HEK293 (cell line): ENCODE measurements at regions not wholly inside any gene's neighbourhood (a gene's known extent, or its start where the extent isn't known, plus 50 kb on each side); places are given as distances from the start of the nearest gene placed in this dataset.

ENCODE experiments used
- KLF1 ChIP-seq: fragments of 450-650 bp; formaldehyde crosslinking; IDR thresholded peaks from 2 replicates; pipeline ENCODE4 v1.5.1; 2016; ENCODE audit warnings: missing biosample characterization, missing genetic modification characterization
- MYNN ChIP-seq: fragments of 450-650 bp; formaldehyde crosslinking; IDR thresholded peaks from 2 replicates; pipeline ENCODE4 v1.5.1; 2016; ENCODE audit warnings: missing biosample characterization, missing genetic modification characterization, borderline replicate concordance
- SCRT1 ChIP-seq: fragments of 450-650 bp; formaldehyde crosslinking; IDR thresholded peaks from 2 replicates; pipeline ENCODE4 v1.5.1; 2016; ENCODE audit warnings: missing biosample characterization, missing genetic modification characterization, borderline replicate concordance
- SCRT2 ChIP-seq: fragments of 450-650 bp; formaldehyde crosslinking; IDR thresholded peaks from 2 replicates; pipeline ENCODE4 v1.5.1; 2016; ENCODE audit warnings: missing biosample characterization, missing genetic modification characterization
- SP3 ChIP-seq: fragments of 450-650 bp; formaldehyde crosslinking; IDR thresholded peaks from 2 replicates; pipeline ENCODE4 v1.5.1; 2016; ENCODE audit warnings: missing biosample characterization, missing genetic modification characterization
- TCF7L2 ChIP-seq: IDR thresholded peaks from 2 replicates; pipeline ENCODE4 v1.6.1; 2011; ENCODE audit warnings: low read depth, mild to moderate bottlenecking, inconsistent platforms, low read length, moderate library complexity, borderline replicate concordance
- YY1 ChIP-seq: fragments of 450-650 bp; formaldehyde crosslinking; IDR thresholded peaks from 2 replicates; pipeline ENCODE4 v1.5.1; 2018; ENCODE audit warnings: missing biosample characterization, missing genetic modification characterization
- ZBTB21 ChIP-seq: fragments of 450-650 bp; formaldehyde crosslinking; IDR thresholded peaks from 2 replicates; pipeline ENCODE4 v1.5.1; 2017; ENCODE audit warnings: missing biosample characterization, missing genetic modification characterization
- ZBTB8A ChIP-seq: fragments of 450-650 bp; formaldehyde crosslinking; IDR thresholded peaks from 2 replicates; pipeline ENCODE4 v1.5.1; 2016; ENCODE audit warnings: missing biosample characterization, missing genetic modification characterization
- ZNF146 ChIP-seq: fragments of 450-650 bp; formaldehyde crosslinking; IDR thresholded peaks from 2 replicates; pipeline ENCODE4 v1.5.1; 2016; ENCODE audit warnings: missing biosample characterization, missing genetic modification characterization
- ZNF211 ChIP-seq: fragments of 450-650 bp; formaldehyde crosslinking; IDR thresholded peaks from 2 replicates; pipeline ENCODE4 v1.5.1; 2016; ENCODE audit warnings: low read depth, missing biosample characterization, missing genetic modification characterization
- ZNF302 ChIP-seq: fragments of 450-650 bp; formaldehyde crosslinking; IDR thresholded peaks from 2 replicates; pipeline ENCODE4 v1.5.1; 2016; ENCODE audit warnings: missing biosample characterization, missing genetic modification characterization, low read depth
- ZNF324 ChIP-seq: fragments of 450-650 bp; formaldehyde crosslinking; IDR thresholded peaks from 2 replicates; pipeline ENCODE4 v1.5.1; 2016; ENCODE audit warnings: missing biosample characterization, missing genetic modification characterization
- ZNF404 ChIP-seq: fragments of 450-650 bp; formaldehyde crosslinking; IDR thresholded peaks from 2 replicates; pipeline ENCODE4 v1.5.1; 2017; ENCODE audit warnings: missing biosample characterization, missing genetic modification characterization
- ZNF521 ChIP-seq: fragments of 450-650 bp; formaldehyde crosslinking; IDR thresholded peaks from 2 replicates; pipeline ENCODE4 v1.5.1; 2017; ENCODE audit warnings: missing biosample characterization, mild to moderate bottlenecking, missing genetic modification characterization
- ZNF560 ChIP-seq: fragments of 450-650 bp; formaldehyde crosslinking; IDR thresholded peaks from 2 replicates; pipeline ENCODE4 v1.5.1; 2017; ENCODE audit warnings: missing biosample characterization, missing genetic modification characterization, borderline replicate concordance
- ZNF660 ChIP-seq: fragments of 450-650 bp; IDR thresholded peaks from 2 replicates; pipeline ENCODE4 v1.5.1; 2018; ENCODE audit warnings: missing biosample characterization, mild to moderate bottlenecking, missing genetic modification characterization
- ZNF776 ChIP-seq: fragments of 450-650 bp; formaldehyde crosslinking; IDR thresholded peaks from 2 replicates; pipeline ENCODE4 v1.5.0; 2017; ENCODE audit warnings: missing biosample characterization, missing genetic modification characterization, borderline replicate concordance
- TF ChIP-seq, protein P1 (sequence below): fragments of 450-650 bp; formaldehyde crosslinking; IDR thresholded peaks from 2 replicates; pipeline ENCODE4 v1.5.1; 2017; ENCODE audit warnings: missing biosample characterization, missing genetic modification characterization
- TF ChIP-seq, protein P2 (sequence below): fragments of 450-650 bp; formaldehyde crosslinking; IDR thresholded peaks from 2 replicates; pipeline ENCODE4 v1.5.1; 2016; ENCODE audit warnings: missing biosample characterization, missing genetic modification characterization
- TF ChIP-seq, protein P3 (sequence below): fragments of 450-650 bp; formaldehyde crosslinking; IDR thresholded peaks from 2 replicates; pipeline ENCODE4 v1.5.1; 2016; ENCODE audit warnings: missing biosample characterization, missing genetic modification characterization
- TF ChIP-seq, protein P4 (sequence below): fragments of 450-650 bp; formaldehyde crosslinking; IDR thresholded peaks from 2 replicates; pipeline ENCODE4 v1.5.1; 2016; ENCODE audit warnings: missing biosample characterization, missing genetic modification characterization, borderline replicate concordance
- TF ChIP-seq, protein P5 (sequence below): fragments of 450-650 bp; formaldehyde crosslinking; IDR thresholded peaks from 2 replicates; pipeline ENCODE4 v1.5.1; 2016; ENCODE audit warnings: missing biosample characterization, missing genetic modification characterization
- TF ChIP-seq, protein P6 (sequence below): fragments of 450-650 bp; formaldehyde crosslinking; IDR thresholded peaks from 2 replicates; pipeline ENCODE4 v1.5.1; 2017; ENCODE audit warnings: missing biosample characterization, missing genetic modification characterization
- TF ChIP-seq, protein P7 (sequence below): fragments of 450-650 bp; formaldehyde crosslinking; IDR thresholded peaks from 2 replicates; pipeline ENCODE4 v1.5.1; 2017; ENCODE audit warnings: missing biosample characterization, missing genetic modification characterization

DNA sequence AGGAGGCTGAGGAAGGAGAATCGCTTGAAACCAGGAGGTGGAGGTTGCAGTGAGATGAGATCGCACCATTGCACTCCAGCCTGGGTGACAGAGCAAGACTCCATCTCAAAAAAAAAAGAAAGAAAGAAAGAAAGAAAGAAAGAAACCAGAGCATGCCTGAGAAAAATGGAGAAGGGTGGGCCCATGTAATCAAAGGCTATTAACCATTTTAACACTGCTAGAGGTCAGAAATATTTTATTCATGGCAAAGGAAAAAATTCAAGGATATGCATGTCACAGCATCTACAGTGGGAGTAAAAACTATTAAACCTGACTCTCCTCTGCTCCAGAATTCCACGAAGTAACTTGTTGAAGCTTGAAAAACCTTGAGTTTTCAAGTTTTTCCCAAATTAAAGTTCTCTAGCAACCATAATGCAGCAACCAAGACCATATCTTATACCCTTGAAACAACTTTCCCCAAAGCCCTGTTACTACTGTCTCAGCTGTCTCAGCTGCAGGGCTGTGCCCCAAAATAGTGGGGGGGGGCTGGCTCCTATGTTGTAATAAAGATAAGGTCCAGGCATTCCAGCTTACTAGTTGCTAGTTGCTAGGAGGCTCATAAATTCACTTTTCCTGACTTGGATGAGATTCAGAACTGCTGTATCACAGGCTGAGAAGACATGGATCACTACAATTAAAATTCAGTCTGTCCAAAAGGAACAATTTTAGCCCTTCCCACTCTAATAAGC lies 112.9 kb upstream of the SOD1 start (continued):
- TF ChIP-seq, protein P1, sequence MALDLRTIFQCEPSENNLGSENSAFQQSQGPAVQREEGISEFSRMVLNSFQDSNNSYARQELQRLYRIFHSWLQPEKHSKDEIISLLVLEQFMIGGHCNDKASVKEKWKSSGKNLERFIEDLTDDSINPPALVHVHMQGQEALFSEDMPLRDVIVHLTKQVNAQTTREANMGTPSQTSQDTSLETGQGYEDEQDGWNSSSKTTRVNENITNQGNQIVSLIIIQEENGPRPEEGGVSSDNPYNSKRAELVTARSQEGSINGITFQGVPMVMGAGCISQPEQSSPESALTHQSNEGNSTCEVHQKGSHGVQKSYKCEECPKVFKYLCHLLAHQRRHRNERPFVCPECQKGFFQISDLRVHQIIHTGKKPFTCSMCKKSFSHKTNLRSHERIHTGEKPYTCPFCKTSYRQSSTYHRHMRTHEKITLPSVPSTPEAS, result no peak
- TF ChIP-seq, protein P2, sequence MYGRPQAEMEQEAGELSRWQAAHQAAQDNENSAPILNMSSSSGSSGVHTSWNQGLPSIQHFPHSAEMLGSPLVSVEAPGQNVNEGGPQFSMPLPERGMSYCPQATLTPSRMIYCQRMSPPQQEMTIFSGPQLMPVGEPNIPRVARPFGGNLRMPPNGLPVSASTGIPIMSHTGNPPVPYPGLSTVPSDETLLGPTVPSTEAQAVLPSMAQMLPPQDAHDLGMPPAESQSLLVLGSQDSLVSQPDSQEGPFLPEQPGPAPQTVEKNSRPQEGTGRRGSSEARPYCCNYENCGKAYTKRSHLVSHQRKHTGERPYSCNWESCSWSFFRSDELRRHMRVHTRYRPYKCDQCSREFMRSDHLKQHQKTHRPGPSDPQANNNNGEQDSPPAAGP (tag by site-specific recombination), result no peak
- TF ChIP-seq ZNF324 (no peak), ZBTB21 (tag by site-specific recombination) (no peak), KLF1 (tag by site-specific recombination) (no peak), ZBTB8A (peak; percentile 17; the same call in 1 of the 2 replicates), TCF7L2 (no peak), SCRT2 (peak; percentile 67), ZNF776 (no peak), ZNF404 (tag by site-specific recombination) (no peak), ZNF302 (tag by site-specific recombination) (no peak), ZNF560 (tag by site-specific recombination) (no peak), MYNN (tag by site-specific recombination) (no peak), YY1 (tag by site-specific recombination) (no peak), SCRT1 (tag by site-specific recombination) (0 out of 2 replicates have a peak, but pooled peaks have one; percentile 20), ZNF660 (tag by site-specific recombination) (no peak), ZNF146 (tag by site-specific recombination) (no peak), ZNF211 (no peak), ZNF521 (tag by site-specific recombination) (no peak), SP3 (tag by site-specific recombination) (no peak)
- TF ChIP-seq, protein P3, sequence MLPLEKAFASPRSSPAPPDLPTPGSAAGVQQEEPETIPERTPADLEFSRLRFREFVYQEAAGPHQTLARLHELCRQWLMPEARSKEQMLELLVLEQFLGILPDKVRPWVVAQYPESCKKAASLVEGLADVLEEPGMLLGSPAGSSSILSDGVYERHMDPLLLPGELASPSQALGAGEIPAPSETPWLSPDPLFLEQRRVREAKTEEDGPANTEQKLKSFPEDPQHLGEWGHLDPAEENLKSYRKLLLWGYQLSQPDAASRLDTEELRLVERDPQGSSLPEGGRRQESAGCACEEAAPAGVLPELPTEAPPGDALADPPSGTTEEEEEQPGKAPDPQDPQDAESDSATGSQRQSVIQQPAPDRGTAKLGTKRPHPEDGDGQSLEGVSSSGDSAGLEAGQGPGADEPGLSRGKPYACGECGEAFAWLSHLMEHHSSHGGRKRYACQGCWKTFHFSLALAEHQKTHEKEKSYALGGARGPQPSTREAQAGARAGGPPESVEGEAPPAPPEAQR (tag by site-specific recombination), result no peak
- TF ChIP-seq, protein P4, sequence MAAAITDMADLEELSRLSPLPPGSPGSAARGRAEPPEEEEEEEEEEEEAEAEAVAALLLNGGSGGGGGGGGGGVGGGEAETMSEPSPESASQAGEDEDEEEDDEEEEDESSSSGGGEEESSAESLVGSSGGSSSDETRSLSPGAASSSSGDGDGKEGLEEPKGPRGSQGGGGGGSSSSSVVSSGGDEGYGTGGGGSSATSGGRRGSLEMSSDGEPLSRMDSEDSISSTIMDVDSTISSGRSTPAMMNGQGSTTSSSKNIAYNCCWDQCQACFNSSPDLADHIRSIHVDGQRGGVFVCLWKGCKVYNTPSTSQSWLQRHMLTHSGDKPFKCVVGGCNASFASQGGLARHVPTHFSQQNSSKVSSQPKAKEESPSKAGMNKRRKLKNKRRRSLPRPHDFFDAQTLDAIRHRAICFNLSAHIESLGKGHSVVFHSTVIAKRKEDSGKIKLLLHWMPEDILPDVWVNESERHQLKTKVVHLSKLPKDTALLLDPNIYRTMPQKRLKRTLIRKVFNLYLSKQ (tag by site-specific recombination), result no peak
- TF ChIP-seq, protein P5, sequence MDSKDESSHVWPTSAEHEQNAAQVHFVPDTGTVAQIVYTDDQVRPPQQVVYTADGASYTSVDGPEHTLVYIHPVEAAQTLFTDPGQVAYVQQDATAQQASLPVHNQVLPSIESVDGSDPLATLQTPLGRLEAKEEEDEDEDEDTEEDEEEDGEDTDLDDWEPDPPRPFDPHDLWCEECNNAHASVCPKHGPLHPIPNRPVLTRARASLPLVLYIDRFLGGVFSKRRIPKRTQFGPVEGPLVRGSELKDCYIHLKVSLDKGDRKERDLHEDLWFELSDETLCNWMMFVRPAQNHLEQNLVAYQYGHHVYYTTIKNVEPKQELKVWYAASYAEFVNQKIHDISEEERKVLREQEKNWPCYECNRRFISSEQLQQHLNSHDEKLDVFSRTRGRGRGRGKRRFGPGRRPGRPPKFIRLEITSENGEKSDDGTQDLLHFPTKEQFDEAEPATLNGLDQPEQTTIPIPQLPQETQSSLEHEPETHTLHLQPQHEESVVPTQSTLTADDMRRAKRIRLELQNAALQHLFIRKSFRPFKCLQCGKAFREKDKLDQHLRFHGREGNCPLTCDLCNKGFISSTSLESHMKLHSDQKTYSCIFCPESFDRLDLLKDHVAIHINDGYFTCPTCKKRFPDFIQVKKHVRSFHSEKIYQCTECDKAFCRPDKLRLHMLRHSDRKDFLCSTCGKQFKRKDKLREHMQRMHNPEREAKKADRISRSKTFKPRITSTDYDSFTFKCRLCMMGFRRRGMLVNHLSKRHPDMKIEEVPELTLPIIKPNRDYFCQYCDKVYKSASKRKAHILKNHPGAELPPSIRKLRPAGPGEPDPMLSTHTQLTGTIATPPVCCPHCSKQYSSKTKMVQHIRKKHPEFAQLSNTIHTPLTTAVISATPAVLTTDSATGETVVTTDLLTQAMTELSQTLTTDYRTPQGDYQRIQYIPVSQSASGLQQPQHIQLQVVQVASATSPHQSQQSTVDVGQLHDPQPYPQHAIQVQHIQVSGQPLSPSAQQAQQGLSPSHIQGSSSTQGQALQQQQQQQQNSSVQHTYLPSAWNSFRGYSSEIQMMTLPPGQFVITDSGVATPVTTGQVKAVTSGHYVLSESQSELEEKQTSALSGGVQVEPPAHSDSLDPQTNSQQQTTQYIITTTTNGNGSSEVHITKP (tag by site-specific recombination), result peak; percentile 27; the same call in 1 of the 2 replicates
- TF ChIP-seq, protein P6, sequence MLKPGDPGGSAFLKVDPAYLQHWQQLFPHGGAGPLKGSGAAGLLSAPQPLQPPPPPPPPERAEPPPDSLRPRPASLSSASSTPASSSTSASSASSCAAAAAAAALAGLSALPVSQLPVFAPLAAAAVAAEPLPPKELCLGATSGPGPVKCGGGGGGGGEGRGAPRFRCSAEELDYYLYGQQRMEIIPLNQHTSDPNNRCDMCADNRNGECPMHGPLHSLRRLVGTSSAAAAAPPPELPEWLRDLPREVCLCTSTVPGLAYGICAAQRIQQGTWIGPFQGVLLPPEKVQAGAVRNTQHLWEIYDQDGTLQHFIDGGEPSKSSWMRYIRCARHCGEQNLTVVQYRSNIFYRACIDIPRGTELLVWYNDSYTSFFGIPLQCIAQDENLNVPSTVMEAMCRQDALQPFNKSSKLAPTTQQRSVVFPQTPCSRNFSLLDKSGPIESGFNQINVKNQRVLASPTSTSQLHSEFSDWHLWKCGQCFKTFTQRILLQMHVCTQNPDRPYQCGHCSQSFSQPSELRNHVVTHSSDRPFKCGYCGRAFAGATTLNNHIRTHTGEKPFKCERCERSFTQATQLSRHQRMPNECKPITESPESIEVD (tag by site-specific recombination), result peak; percentile 46
- TF ChIP-seq, protein P7, sequence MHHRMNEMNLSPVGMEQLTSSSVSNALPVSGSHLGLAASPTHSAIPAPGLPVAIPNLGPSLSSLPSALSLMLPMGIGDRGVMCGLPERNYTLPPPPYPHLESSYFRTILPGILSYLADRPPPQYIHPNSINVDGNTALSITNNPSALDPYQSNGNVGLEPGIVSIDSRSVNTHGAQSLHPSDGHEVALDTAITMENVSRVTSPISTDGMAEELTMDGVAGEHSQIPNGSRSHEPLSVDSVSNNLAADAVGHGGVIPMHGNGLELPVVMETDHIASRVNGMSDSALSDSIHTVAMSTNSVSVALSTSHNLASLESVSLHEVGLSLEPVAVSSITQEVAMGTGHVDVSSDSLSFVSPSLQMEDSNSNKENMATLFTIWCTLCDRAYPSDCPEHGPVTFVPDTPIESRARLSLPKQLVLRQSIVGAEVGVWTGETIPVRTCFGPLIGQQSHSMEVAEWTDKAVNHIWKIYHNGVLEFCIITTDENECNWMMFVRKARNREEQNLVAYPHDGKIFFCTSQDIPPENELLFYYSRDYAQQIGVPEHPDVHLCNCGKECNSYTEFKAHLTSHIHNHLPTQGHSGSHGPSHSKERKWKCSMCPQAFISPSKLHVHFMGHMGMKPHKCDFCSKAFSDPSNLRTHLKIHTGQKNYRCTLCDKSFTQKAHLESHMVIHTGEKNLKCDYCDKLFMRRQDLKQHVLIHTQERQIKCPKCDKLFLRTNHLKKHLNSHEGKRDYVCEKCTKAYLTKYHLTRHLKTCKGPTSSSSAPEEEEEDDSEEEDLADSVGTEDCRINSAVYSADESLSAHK (tag by site-specific recombination), result peak; percentile 69; the same call in 1 of the 2 replicates
- TF ChIP-seq, all 188 proteins: peak for 11
